K562 (cell line): ENCODE measurements at regions not wholly inside any gene's neighbourhood (a gene's known extent, or its start where the extent isn't known, plus 50 kb on each side); places are given as distances from the start of the nearest gene placed in this dataset.

Experiments
- ATAC-seq: fragments of 200-7000 bp; cut with Tn5 transposase; 3 replicates; pipeline ENCODE4 v1.9.1; 2020; ENCODE audit warnings: moderate library complexity
- BruUV-seq: library from RNA; stranded (reverse); fragments of 400-500 nt; replicated peaks from 2 replicates; lab custom pipeline; 2021; lab: Mats Ljungman, UMichigan
- CTCF ChIA-PET: fragments of 300-600 bp; formaldehyde crosslinking; extraction: SDS; loops from one replicate; lab custom pipeline; 2021; ENCODE audit warnings: low intra/inter-chr PET ratio; lab: Yijun Ruan, JAX
- POLR2A ChIA-PET: fragments of 300-600, 350-650 bp; sonication (Branson Sonifier 250); formaldehyde crosslinking; extraction: SDS; loops from one replicate; lab custom pipeline; 2021; ENCODE audit warnings: antibody characterized with exemption, inconsistent platforms; lab: Yijun Ruan, JAX
- DNase-seq, 4 experiments: peaks; one replicate each; pipeline versions ENCODE4 v3.0.0 to v3.0.0-alpha.2; 2011 to 2018; ENCODE audit warnings: low spot score in 3 of 4, mixed read lengths in 3 of 4; ENCODE audit errors: extremely low read depth in 1 of 4
- FAIRE-seq: peaks from 2 replicates; lab custom pipeline; 2011; peaks lifted over from hg19 to GRCh38; lab: Jason Lieb, UNC
- H2AFZ ChIP-seq: 2 replicates; pipeline ENCODE4 v1.6.0; 2011; ENCODE audit warnings: low read depth, low read length, control low read depth, inconsistent platforms
- H3K27ac ChIP-seq: fragments of 200-600 bp; 3 replicates; pipeline ENCODE4 v1.8.0; 2011; ENCODE audit warnings: low read depth, mild to moderate bottlenecking, control low read depth, inconsistent platforms, low read length, moderate library complexity, mixed read lengths; ENCODE audit errors: extremely low read depth
- H3K27me3 ChIP-seq, 2 experiments: fragments of 300-600 bp in 1 of 2; 2 replicates in 1 of 2; 3 replicates in 1 of 2; pipeline versions ENCODE4 v1.6.0 to v1.8.0; 2011; ENCODE audit warnings: inconsistent platforms in 2 of 2, low read length in 2 of 2, mild to moderate bottlenecking in 1 of 2, mixed read lengths in 1 of 2, moderate library complexity in 1 of 2; ENCODE audit not compliant: control insufficient read depth in 2 of 2, insufficient read depth in 2 of 2
- H3K36me3 ChIP-seq: fragments of 300-600 bp; 3 replicates; pipeline ENCODE4 v1.8.0; 2011; ENCODE audit warnings: mild to moderate bottlenecking, low read length, inconsistent platforms; ENCODE audit not compliant: control insufficient read depth, insufficient read depth
- H3K4me1 ChIP-seq, 2 experiments: fragments of 200-600 bp in 1 of 2; replicated peaks in 1 of 2; 2 replicates in 1 of 2; 3 replicates in 1 of 2; pipeline versions ENCODE4 v1.5.1 to v1.8.0; 2011; ENCODE audit warnings: inconsistent platforms in 2 of 2, low read length in 2 of 2, mild to moderate bottlenecking in 1 of 2, mixed read lengths in 1 of 2, moderate library complexity in 1 of 2; ENCODE audit not compliant: control insufficient read depth in 2 of 2, insufficient read depth in 2 of 2
- H3K4me2 ChIP-seq: 2 replicates; pipeline ENCODE4 v1.6.1; 2011; ENCODE audit warnings: low read length, control low read depth, inconsistent platforms, mixed read lengths; ENCODE audit not compliant: insufficient read depth
- H3K4me3 ChIP-seq: fragments of 200-600 bp; sonication (generic), shearing (Covaris generic); 2 replicates; pipeline ENCODE4 v1.5.1; 2016; ENCODE audit warnings: control low read depth, inconsistent platforms
- H3K79me2 ChIP-seq: fragments of 200-600 bp; 3 replicates; pipeline ENCODE4 v1.8.0; 2011; ENCODE audit warnings: low read length, inconsistent platforms; ENCODE audit not compliant: control insufficient read depth, insufficient read depth
- H3K9ac ChIP-seq, 2 experiments: 2 replicates each; pipeline versions ENCODE4 v1.6.0 to v1.6.1; 2011; ENCODE audit warnings: low read depth in 2 of 2, low read length in 2 of 2, control low read depth in 1 of 2, inconsistent platforms in 1 of 2, mild to moderate bottlenecking in 1 of 2, mixed read lengths in 1 of 2; ENCODE audit not compliant: insufficient read depth in 1 of 2
- H3K9me1 ChIP-seq: one replicate; pipeline ENCODE4 v1.6.0; 2011; ENCODE audit warnings: inconsistent platforms, mild to moderate bottlenecking, low read length, moderate library complexity; ENCODE audit not compliant: control insufficient read depth, insufficient read depth
- H3K9me3 ChIP-seq: replicated peaks from 2 replicates; pipeline ENCODE4 v1.5.1; 2011; ENCODE audit warnings: low read depth, low read length, inconsistent platforms; ENCODE audit not compliant: control insufficient read depth, insufficient read depth
- H4K20me1 ChIP-seq: replicated peaks from 2 replicates; pipeline ENCODE4 v1.6.1; 2011; ENCODE audit warnings: low read length, inconsistent platforms, mixed read lengths; ENCODE audit not compliant: control insufficient read depth, insufficient read depth
- DACH1 ChIP-seq: fragments of 450-650 bp; IDR thresholded peaks from 2 replicates; pipeline ENCODE4 v1.6.1; 2018; ENCODE audit not compliant: partially characterized antibody
- ETV5 ChIP-seq: sonication (generic); formaldehyde crosslinking; IDR thresholded peaks from 2 replicates; pipeline ENCODE4 v1.4.0; 2020; ENCODE audit warnings: low read depth, mild to moderate bottlenecking, missing genetic modification reagents
- FUS ChIP-seq: fragments of 200-400 bp; formaldehyde crosslinking; optimal IDR thresholded peaks from 2 replicates; pipeline ENCODE3; 2017; ENCODE audit warnings: low read depth, low read length
- PHB2 ChIP-seq: fragments of 450-650 bp; IDR thresholded peaks from 2 replicates; pipeline ENCODE4 v1.6.1; 2017; ENCODE audit warnings: low read depth
- TAF15 ChIP-seq: fragments of 200-400 bp; formaldehyde crosslinking; IDR thresholded peaks from 2 replicates; pipeline ENCODE4 v1.6.1; 2017; ENCODE audit warnings: mild to moderate bottlenecking, low read depth, low read length, moderate library complexity
- TEAD4 ChIP-seq, 2 experiments: sonication (generic) in 1 of 2; formaldehyde crosslinking in 1 of 2; IDR thresholded peaks; 2 replicates each; pipeline versions ENCODE4 v1.6.1 to v1.8.0; 2012 to 2022; ENCODE audit warnings: borderline replicate concordance in 1 of 2, inconsistent platforms in 1 of 2, low read length in 1 of 2, mild to moderate bottlenecking in 1 of 2, missing genetic modification reagents in 1 of 2
- ZNF3 ChIP-seq: fragments of 250-450 bp; sonication (Bioruptor Pico); IDR thresholded peaks from 2 replicates; pipeline ENCODE4 v1.5.0; 2021; ENCODE audit warnings: mild to moderate bottlenecking, moderate library complexity
- ZNF311 ChIP-seq: fragments of 250-450 bp; sonication (Bioruptor Pico); IDR thresholded peaks from 2 replicates; pipeline ENCODE4 v1.4.0; 2020; ENCODE audit warnings: mild to moderate bottlenecking, moderate library complexity
- WGBS: fragments of 100-300 bp; shearing (Covaris generic); methylation state at CpG from one replicate; pipeline ENCODE4 v1.1.6; 2016; ENCODE audit warnings: low coverage, mixed read lengths; ENCODE audit not compliant: insufficient coverage; ENCODE audit errors: missing lambda C conversion rate; 5-methylcytosine and 5-hydroxymethylcytosine counted together
- in situ Hi-C: fragments of 300-500 bp; cut with MboI; formaldehyde crosslinking; loops from 4 replicates; pipeline ENCODE4 v1.15.0; 2018; ENCODE audit warnings: inconsistent platforms, mixed read lengths
- intact Hi-C: fragments of 100-400 bp; cut with micrococcal nuclease; formaldehyde crosslinking; loops from 2 replicates; pipeline ENCODE4 v1.14.2; 2022
- TF ChIP-seq, protein P1 (sequence below), 2 experiments: IDR thresholded peaks in 1 of 2; conservative IDR thresholded peaks in 1 of 2; 2 replicates each; pipeline ENCODE4 v1.6.1; 2016; ENCODE audit warnings: low read depth in 2 of 2, mild to moderate bottlenecking in 1 of 2, missing compliant biosample characterization in 1 of 2, missing genetic modification characterization in 1 of 2, moderate library complexity in 1 of 2
- TF ChIP-seq, protein P2 (sequence below): fragments of 250-450 bp; sonication (Bioruptor Pico); IDR thresholded peaks from 2 replicates; pipeline ENCODE4 v1.5.0; 2021
- TF ChIP-seq, protein P3 (sequence below), 3 experiments: fragments of 200-800 bp in 1 of 3; sonication (Bioruptor generic) in 1 of 3; sonication (generic) in 1 of 3; formaldehyde crosslinking in 1 of 3; IDR thresholded peaks; 2 replicates each; pipeline versions ENCODE4 v1.6.1 to v1.8.0; 2016 to 2022; ENCODE audit warnings: mild to moderate bottlenecking in 2 of 3, missing compliant biosample characterization in 2 of 3, missing genetic modification characterization in 2 of 3, missing genetic modification reagents in 1 of 3

DNA sequence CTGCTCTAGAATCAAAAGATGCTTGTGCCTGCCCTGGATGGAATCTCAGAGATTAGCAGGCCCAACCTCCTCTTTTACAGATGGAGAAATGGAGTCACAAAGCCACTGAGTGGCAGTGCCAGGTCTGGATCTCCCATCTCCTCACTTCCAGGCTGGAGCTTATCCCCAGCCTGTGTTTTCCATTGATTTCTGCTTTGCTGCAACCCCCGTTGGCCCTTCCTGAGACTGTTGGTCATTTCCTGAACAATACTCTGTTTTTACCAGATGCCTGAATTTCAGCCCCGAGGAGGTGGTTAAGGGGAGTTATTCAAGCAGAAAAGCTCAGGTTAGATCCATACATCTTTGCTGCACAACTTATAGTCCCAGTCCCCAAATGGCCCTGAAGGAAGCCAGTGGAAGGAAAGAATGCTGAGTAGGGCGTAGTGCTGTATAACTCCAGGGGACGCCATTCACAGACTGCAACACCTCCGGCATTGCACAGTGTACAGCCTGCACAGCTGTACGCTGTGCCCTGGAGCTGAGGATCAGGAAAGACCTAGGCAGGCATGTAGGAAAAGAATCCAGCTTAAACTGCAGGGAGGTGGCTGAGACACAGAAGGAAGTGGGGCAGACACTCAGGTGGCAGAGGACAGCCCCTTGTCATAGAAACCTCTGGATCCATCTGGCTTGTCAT lies 77.5 kb downstream of the RPLP1 start (continued):
- TF ChIP-seq, protein P1, sequence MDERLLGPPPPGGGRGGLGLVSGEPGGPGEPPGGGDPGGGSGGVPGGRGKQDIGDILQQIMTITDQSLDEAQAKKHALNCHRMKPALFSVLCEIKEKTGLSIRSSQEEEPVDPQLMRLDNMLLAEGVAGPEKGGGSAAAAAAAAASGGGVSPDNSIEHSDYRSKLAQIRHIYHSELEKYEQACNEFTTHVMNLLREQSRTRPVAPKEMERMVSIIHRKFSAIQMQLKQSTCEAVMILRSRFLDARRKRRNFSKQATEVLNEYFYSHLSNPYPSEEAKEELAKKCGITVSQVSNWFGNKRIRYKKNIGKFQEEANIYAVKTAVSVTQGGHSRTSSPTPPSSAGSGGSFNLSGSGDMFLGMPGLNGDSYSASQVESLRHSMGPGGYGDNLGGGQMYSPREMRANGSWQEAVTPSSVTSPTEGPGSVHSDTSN (CRISPR knock-in tag; IDR thresholded peaks at IDR 0.05; ENCODE audit: low read depth) = no peak
- TF ChIP-seq, protein P1 (tag; conservative IDR thresholded peaks at IDR 0.05; ENCODE audit: low read depth) = no peak

GRCh38 chr15:69530991-69531664 lies 78.5 kb downstream of the RPLP1 start:
- intact Hi-C loops (no loop called here), in situ Hi-C loops (no loop called here)
- ChIA-PET CTCF (no interaction called here), POLR2A (interaction anchor here (0.7 kb wide), 2 partner anchors 16 to 23 kb away, joined by 3 read pairs; no protein-coding TSS in a partner anchor)
- Histone ChIP-seq H3K4me1 (peaks cover 0 to under 1% of the 10 kb centered on the region in 2 experiments; a peak in 1 of 5 replicates), H3K27me3 (peaks cover 15 to 57% of the 10 kb centered on the region in 2 experiments; a peak in 4 of 5 replicates), H2AFZ (no peak overlapping the region), H4K20me1 (peaks cover 4% of the 10 kb centered on the region; the same call in 1 of the 2 replicates), H3K4me2 (no peak overlapping the region), H3K27ac (no peak overlapping the region), H3K9me3 (no peaks in the 10 kb centered on the region), H3K9me1 (no peaks in the 10 kb centered on the region), H3K79me2 (no peaks in the 10 kb centered on the region), H3K9ac (no peak overlapping the region), H3K36me3 (no peaks in the 10 kb centered on the region), H3K4me3 (no peak overlapping the region)
- no peak for DNase-seq
- FAIRE-seq = no peak
- ATAC-seq = no peak
- WGBS = under 1% methylated on average over 13 of the region's 13 CpGs
- BruUV-seq = no TSS peak
- TF ChIP-seq, protein P2, sequence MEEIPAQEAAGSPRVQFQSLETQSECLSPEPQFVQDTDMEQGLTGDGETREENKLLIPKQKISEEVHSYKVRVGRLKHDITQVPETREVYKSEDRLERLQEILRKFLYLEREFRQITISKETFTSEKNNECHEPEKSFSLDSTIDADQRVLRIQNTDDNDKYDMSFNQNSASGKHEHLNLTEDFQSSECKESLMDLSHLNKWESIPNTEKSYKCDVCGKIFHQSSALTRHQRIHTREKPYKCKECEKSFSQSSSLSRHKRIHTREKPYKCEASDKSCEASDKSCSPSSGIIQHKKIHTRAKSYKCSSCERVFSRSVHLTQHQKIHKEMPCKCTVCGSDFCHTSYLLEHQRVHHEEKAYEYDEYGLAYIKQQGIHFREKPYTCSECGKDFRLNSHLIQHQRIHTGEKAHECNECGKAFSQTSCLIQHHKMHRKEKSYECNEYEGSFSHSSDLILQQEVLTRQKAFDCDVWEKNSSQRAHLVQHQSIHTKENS (CRISPR knock-in tag) = no peak
- TF ChIP-seq DACH1 = no peak
- TF ChIP-seq FUS = no peak
- TF ChIP-seq ETV5 = no peak
- TF ChIP-seq TAF15 = no peak
- no peak for TF ChIP-seq PHB2
- TF ChIP-seq TEAD4 (IDR thresholded peaks at IDR 0.05; ENCODE audit: low read length) = no peak
- no peak for TF ChIP-seq TEAD4 (CRISPR knock-in tag; IDR thresholded peaks at IDR 0.05; ENCODE audit: borderline replicate concordance)
- TF ChIP-seq ZNF311 = no peak
- no peak for TF ChIP-seq ZNF3
- TF ChIP-seq, protein P3, sequence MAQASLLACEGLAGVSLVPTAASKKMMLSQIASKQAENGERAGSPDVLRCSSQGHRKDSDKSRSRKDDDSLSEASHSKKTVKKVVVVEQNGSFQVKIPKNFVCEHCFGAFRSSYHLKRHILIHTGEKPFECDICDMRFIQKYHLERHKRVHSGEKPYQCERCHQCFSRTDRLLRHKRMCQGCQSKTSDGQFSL (CRISPR knock-in tag; IDR thresholded peaks at IDR 0.05) = no peak
- TF ChIP-seq, protein P3 (tag; IDR thresholded peaks at IDR 0.05) = no peak
